OCI-LY1 (cell line): ENCODE measurements at regions not wholly inside any gene's neighbourhood (a gene's known extent, or its start where the extent isn't known, plus 50 kb on each side); places are given as distances from the start of the nearest gene placed in this dataset.

Experiments
- H2AFZ ChIP-seq: fragments of 200-600 bp; sonication (generic), shearing (Covaris generic); 2 replicates; pipeline ENCODE4 v1.6.0; 2014; ENCODE audit warnings: antibody characterized with exemption, mild to moderate bottlenecking, low read length
- H3F3A ChIP-seq: fragments of 200-600 bp; sonication (generic), shearing (Covaris generic); 2 replicates; pipeline ENCODE4 v1.6.0; 2014; ENCODE audit warnings: mild to moderate bottlenecking, antibody characterized with exemption, low read length, moderate library complexity; ENCODE audit not compliant: insufficient read depth
- H3K27ac ChIP-seq: fragments of 200-600 bp; sonication (generic); 2 replicates; pipeline ENCODE4 v1.5.1; 2014; ENCODE audit warnings: low read length, mixed run types, mild to moderate bottlenecking, low read depth; ENCODE audit not compliant: poor library complexity, severe bottlenecking
- H3K27me3 ChIP-seq: fragments of 200-600 bp; sonication (generic); 2 replicates; pipeline ENCODE4 v1.6.0; 2014; ENCODE audit warnings: antibody characterized with exemption, mild to moderate bottlenecking, low read length, moderate library complexity; ENCODE audit not compliant: insufficient read depth
- H3K36me3 ChIP-seq: fragments of 200-600 bp; sonication (generic); 2 replicates; pipeline ENCODE4 v1.6.1; 2014; ENCODE audit warnings: mild to moderate bottlenecking, antibody characterized with exemption, low read length, moderate library complexity, mixed read lengths; ENCODE audit not compliant: insufficient read depth
- H3K4me1 ChIP-seq: fragments of 200-600 bp; sonication (generic); 2 replicates; pipeline ENCODE4 v1.5.1; 2014; ENCODE audit warnings: mild to moderate bottlenecking, low read length, moderate library complexity; ENCODE audit not compliant: insufficient read depth, severe bottlenecking
- H3K4me2 ChIP-seq: fragments of 200-600 bp; sonication (generic), shearing (Covaris generic); 2 replicates; pipeline ENCODE4 v1.6.1; 2014; ENCODE audit warnings: low read length
- H3K4me3 ChIP-seq: fragments of 200-600 bp; sonication (generic); 2 replicates; pipeline ENCODE4 v1.5.1; 2014; ENCODE audit warnings: low read length, low read depth, mild to moderate bottlenecking, mixed read lengths; ENCODE audit not compliant: poor library complexity, severe bottlenecking
- H3K79me2 ChIP-seq: fragments of 200-600 bp; shearing (Covaris generic); 2 replicates; pipeline ENCODE4 v1.6.1; 2016; ENCODE audit warnings: mixed run types, low read length, mixed read lengths; ENCODE audit not compliant: insufficient read depth
- H3K9ac ChIP-seq: fragments of 200-600 bp; sonication (generic), shearing (Covaris generic); 2 replicates; pipeline ENCODE4 v1.6.1; 2014; ENCODE audit warnings: mild to moderate bottlenecking, low read length, mixed read lengths
- H3K9me2 ChIP-seq: fragments of 200-600 bp; sonication (generic), shearing (Covaris generic); 2 replicates; pipeline ENCODE4 v1.6.1; 2014; ENCODE audit warnings: low read depth, mild to moderate bottlenecking, low read length, mixed read lengths
- H3K9me3 ChIP-seq: fragments of 200-600 bp; shearing (Covaris generic); 2 replicates; pipeline ENCODE4 v1.6.1; 2014; ENCODE audit warnings: low read length, mixed read lengths
- H4K20me1 ChIP-seq: fragments of 200-600 bp; sonication (generic), shearing (Covaris generic); 2 replicates; pipeline ENCODE4 v1.6.0; 2016; ENCODE audit warnings: mild to moderate bottlenecking, low read length; ENCODE audit not compliant: insufficient read depth
- EZH2 ChIP-seq: fragments of 200-600 bp; sonication (generic), shearing (Covaris generic); IDR thresholded peaks from 2 replicates; pipeline ENCODE4 v1.8.0; 2017; ENCODE audit warnings: borderline replicate concordance, mixed run types, mild to moderate bottlenecking, antibody characterized with exemption, low read length, moderate library complexity, mixed read lengths
- TF ChIP-seq, protein P1 (sequence below): fragments of 200-600 bp; sonication (generic), shearing (Covaris generic); IDR thresholded peaks from 2 replicates; pipeline ENCODE4 v1.5.1; 2017; ENCODE audit warnings: mild to moderate bottlenecking, antibody characterized with exemption, low read length, moderate library complexity, mixed read lengths

DNA sequence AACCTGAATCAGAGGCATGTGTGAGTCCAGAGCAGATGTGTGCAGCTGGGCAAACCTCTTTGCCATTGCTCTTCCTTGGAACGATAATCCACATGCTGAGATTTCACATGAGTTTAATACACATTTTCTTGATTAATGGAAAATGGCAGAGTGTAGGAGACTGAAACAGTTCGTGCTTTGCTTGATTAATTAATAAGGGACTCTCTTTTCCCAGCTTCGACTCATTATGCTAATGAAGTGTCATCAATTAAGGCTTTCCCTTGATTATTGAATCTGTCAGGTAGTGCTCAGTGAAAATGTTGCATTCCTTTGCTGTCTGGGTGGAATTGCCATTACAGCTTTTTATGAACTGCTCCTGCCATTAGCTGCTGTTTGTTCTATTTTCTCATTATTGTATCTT lies 487.7 kb upstream of the NOVA1 start:
- no peak overlapping the region for H3K9ac ChIP-seq

DNA sequence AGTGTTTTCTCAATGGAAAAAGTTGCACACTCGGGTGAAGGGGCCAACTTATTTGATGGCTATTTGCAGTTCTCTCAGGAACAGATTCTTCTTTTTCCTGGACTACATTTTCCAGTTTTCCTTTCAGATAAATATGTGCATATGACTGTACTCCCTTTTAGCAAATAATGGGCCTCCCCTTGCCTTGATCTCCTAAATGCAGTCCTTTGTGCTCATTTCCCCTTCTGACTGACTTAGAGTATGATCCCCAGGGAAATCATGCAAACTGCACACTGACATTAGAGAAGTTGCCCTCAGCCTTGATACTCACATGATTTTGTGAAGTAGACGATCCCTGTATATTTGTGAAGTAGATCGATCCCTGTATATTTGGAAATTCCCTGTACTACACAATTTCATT lies 492.9 kb upstream of the NOVA1 start:
- Histone ChIP-seq H3K27ac (no peak overlapping the region), H3K9me3 (no peaks in the 10 kb centered on the region), H4K20me1 (no peaks in the 10 kb centered on the region), H3K9me2 (no peaks in the 10 kb centered on the region), H3K9ac (no peak overlapping the region), H3K27me3 (no peaks in the 10 kb centered on the region), H3K79me2 (no peaks in the 10 kb centered on the region), H3K4me2 (no peak overlapping the region), H3K36me3 (no peaks in the 10 kb centered on the region), H3K4me1 (no peaks in the 10 kb centered on the region), H2AFZ (no peak overlapping the region), H3F3A (no peaks in the 10 kb centered on the region), H3K4me3 (no peak overlapping the region)
- TF ChIP-seq, protein P1, sequence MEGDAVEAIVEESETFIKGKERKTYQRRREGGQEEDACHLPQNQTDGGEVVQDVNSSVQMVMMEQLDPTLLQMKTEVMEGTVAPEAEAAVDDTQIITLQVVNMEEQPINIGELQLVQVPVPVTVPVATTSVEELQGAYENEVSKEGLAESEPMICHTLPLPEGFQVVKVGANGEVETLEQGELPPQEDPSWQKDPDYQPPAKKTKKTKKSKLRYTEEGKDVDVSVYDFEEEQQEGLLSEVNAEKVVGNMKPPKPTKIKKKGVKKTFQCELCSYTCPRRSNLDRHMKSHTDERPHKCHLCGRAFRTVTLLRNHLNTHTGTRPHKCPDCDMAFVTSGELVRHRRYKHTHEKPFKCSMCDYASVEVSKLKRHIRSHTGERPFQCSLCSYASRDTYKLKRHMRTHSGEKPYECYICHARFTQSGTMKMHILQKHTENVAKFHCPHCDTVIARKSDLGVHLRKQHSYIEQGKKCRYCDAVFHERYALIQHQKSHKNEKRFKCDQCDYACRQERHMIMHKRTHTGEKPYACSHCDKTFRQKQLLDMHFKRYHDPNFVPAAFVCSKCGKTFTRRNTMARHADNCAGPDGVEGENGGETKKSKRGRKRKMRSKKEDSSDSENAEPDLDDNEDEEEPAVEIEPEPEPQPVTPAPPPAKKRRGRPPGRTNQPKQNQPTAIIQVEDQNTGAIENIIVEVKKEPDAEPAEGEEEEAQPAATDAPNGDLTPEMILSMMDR: no peak
- TF ChIP-seq EZH2: no peak

More for the DNA sequence above, 487.7 kb upstream of the NOVA1 start:
- no peaks in the 10 kb centered on the region for H3K27me3 ChIP-seq
- H3K4me2 ChIP-seq: no peak overlapping the region
- no peaks in the 10 kb centered on the region for H3K4me1 ChIP-seq
- no peaks in the 10 kb centered on the region for H3F3A ChIP-seq
- H3K79me2 ChIP-seq: no peaks in the 10 kb centered on the region
- H3K4me3 ChIP-seq: no peak overlapping the region
- no peak overlapping the region for H3K27ac ChIP-seq
- no peak for TF ChIP-seq EZH2
- TF ChIP-seq, protein P1: no peak
- H4K20me1 ChIP-seq: no peaks in the 10 kb centered on the region
- H2AFZ ChIP-seq: no peak overlapping the region
- H3K36me3 ChIP-seq: no peaks in the 10 kb centered on the region
- H3K9me3 ChIP-seq: no peaks in the 10 kb centered on the region
- no peaks in the 10 kb centered on the region for H3K9me2 ChIP-seq

DNA sequence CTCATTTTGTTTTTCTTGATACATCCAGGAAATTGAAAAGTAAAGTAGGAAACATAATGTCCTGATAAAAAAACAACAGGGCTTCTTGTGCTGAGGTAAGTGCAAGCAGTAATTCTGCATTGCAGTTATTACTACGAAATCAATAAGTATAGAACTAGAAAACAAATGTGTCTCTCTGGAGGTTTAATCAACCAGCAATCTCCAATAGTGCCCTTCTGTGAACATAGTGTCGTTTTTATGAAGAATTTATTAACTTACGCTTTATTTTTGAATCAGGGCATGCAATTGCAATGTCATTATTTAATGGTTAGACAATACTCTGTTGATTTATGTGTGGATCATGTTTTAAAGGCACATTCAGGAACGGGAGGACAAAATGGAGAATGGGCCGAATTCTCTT lies 494.1 kb upstream of the NOVA1 start:
- TF ChIP-seq, protein P1: no peak
- TF ChIP-seq EZH2: no peak
- H3K4me3 ChIP-seq: no peak overlapping the region

More for the DNA sequence above, 494.1 kb upstream of the NOVA1 start:
- Histone ChIP-seq H4K20me1 (no peaks in the 10 kb centered on the region), H3K27me3 (no peaks in the 10 kb centered on the region), H3K4me1 (no peaks in the 10 kb centered on the region), H3K79me2 (no peaks in the 10 kb centered on the region), H3K4me2 (no peak overlapping the region), H3K36me3 (no peaks in the 10 kb centered on the region), H2AFZ (no peak overlapping the region), H3K9ac (no peak overlapping the region), H3K9me3 (no peaks in the 10 kb centered on the region), H3F3A (no peaks in the 10 kb centered on the region), H3K9me2 (no peaks in the 10 kb centered on the region), H3K27ac (no peak overlapping the region)
